ENCODE measurements at regions not wholly inside any gene's neighbourhood (a gene's known extent, or its start where the extent isn't known, plus 50 kb on each side); places are given as distances from the start of the nearest gene placed in this dataset.
"Not testable (repeated sequence)": the region's sequence is repeated elsewhere in the genome, so short reads cannot be mapped to it uniquely, and the experiment has no call there.

DNA sequence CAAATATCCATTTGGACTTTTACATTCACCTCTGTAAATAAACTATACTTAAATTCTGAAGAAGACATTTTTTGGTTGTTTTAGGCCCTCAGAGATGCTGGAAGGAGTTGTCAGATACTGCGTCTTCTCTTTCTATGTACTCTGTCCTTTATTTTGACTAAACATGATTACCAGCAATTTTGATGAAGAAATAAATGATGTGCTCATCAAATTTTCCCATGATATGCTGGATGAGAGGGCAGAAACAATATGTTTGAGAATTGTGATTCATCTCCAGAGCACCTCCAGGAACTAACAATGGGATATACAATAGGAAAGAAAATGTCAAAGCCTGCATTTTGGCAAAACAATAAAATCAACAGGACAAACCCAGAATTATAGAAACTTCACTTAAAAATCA is 481.6 kb upstream of the HS3ST5 start:
- no peak for TF ChIP-seq Cebpa-rat (IDR thresholded peaks at IDR 0.05)
- Histone ChIP-seq H3K4me1 (no peaks in the 10 kb centered on the region), H3K27me3 (no peaks in the 10 kb centered on the region), H3K9me3 (no peaks in the 10 kb centered on the region), H3K4me3 (no peak overlapping the region), H3K36me3 (no peaks in the 10 kb centered on the region), H3K27ac (no peak overlapping the region), H3K4me2 (no peak overlapping the region), H4K20me1 (no peaks in the 10 kb centered on the region), H3K9ac (no peak overlapping the region)

DNA sequence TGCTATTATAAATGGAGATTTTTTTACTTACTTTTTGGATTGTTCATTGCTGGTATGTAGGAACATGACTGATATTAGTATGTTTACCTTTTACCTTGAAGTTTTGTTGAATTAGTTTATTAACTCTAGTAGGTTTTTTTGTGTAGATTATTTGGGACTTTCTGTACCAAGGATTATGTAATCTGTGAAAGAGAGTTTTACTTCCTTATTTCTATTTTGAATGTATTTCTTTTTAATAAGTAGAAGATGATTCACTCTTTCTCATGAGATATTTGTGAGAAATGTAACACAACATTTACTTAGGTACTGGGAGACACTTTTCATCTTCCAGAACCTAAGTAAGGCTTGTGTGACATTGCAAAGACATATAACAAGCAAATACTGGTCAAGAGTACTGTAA is 473.9 kb upstream of the HS3ST5 start:
- Histone ChIP-seq H3K4me1 (no peaks in the 10 kb centered on the region), H3K9ac (no peak overlapping the region), H3K4me2 (no peak overlapping the region), H4K20me1 (no peaks in the 10 kb centered on the region), H3K27ac (no peak overlapping the region), H3K9me3 (no peaks in the 10 kb centered on the region), H3K27me3 (no peaks in the 10 kb centered on the region), H3K4me3 (no peak overlapping the region), H3K36me3 (no peaks in the 10 kb centered on the region)
- TF ChIP-seq Cebpa-rat (IDR thresholded peaks at IDR 0.05) = no peak

DNA sequence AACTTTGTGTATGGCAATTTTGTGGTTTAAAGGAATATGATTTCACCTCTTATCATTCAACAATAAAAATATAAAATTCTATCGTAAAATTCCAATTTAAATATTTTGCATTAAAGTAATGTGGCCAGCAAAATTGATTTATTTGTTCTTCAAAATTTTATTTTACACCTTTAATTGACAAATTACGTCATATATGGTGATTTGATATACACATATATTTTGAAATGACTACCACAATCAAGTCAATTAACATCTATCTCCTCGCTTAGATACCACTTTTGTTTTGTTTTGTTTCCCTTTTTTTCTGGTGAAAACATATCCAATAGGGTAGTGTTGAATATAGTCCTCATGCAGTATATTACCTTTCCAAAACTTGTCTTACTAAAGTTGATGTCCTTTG is 467.6 kb upstream of the HS3ST5 start:
- H4K20me1 ChIP-seq = no peaks in the 10 kb centered on the region
- no peak overlapping the region for H3K27ac ChIP-seq
- H3K9ac ChIP-seq = no peak overlapping the region
- no peak overlapping the region for H3K4me2 ChIP-seq
- H3K9me3 ChIP-seq = peaks cover under 1% of the 10 kb centered on the region; the same call in 1 of the 2 replicates
- TF ChIP-seq Cebpa-rat (IDR thresholded peaks at IDR 0.05) = no peak
- H3K27me3 ChIP-seq = no peaks in the 10 kb centered on the region
- H3K4me3 ChIP-seq = no peak overlapping the region
- no peaks in the 10 kb centered on the region for H3K4me1 ChIP-seq
- no peaks in the 10 kb centered on the region for H3K36me3 ChIP-seq

DNA sequence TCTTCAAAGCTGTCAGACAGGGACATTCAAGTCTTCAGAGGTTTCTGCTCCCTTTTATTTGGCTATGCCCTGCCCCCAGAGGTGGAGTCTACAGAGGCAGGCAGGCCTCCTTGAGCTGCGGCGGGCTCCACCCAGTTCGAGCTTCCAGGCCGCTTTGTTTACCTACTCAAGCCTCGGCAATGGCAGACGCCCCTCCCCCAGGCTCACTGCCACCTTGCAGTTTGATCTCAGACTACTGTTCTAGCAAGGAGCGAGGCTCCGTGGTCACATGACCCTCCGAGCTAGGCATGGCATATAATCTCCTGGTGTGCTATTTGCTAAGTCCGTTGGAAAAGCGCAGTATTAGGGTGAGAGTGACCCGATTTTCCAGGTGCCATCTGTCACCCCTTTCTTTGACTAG is 462.6 kb upstream of the HS3ST5 start:
- not testable (repeated sequence) for H3K27me3 ChIP-seq, H3K27ac ChIP-seq, H3K9me3 ChIP-seq, H3K9ac ChIP-seq, H4K20me1 ChIP-seq, H3K36me3 ChIP-seq, H3K4me2 ChIP-seq, H3K4me3 ChIP-seq, H3K4me1 ChIP-seq

DNA sequence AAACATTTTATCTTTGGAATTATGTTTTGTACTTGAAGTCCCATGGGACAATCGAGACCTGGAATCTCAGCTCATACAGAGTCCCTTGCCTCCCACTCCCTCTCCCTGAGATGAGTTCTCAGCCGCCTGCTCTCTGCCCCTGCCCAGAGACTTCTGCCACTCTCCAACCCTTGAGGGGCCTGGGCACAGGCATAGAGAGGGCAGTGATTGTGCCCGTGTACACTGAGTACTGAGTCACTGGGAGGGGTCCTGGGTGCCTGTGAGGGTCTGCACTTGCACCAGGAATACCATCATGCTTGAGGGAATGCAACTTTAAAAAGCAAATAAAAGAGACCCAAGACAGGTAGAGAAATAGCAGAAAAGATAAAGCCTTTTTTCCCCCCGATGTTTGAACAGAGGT is 453.8 kb upstream of the HS3ST5 start:
- H3K4me1 ChIP-seq = no peaks in the 10 kb centered on the region
- no peak overlapping the region for H3K27ac ChIP-seq
- H3K9ac ChIP-seq = no peak overlapping the region
- no peaks in the 10 kb centered on the region for H4K20me1 ChIP-seq
- no peak overlapping the region for H3K4me3 ChIP-seq
- no peaks in the 10 kb centered on the region for H3K9me3 ChIP-seq
- no peak overlapping the region for H3K4me2 ChIP-seq
- no peaks in the 10 kb centered on the region for H3K36me3 ChIP-seq
- TF ChIP-seq Cebpa-rat (IDR thresholded peaks at IDR 0.05) = no peak
- H3K27me3 ChIP-seq = no peaks in the 10 kb centered on the region

DNA sequence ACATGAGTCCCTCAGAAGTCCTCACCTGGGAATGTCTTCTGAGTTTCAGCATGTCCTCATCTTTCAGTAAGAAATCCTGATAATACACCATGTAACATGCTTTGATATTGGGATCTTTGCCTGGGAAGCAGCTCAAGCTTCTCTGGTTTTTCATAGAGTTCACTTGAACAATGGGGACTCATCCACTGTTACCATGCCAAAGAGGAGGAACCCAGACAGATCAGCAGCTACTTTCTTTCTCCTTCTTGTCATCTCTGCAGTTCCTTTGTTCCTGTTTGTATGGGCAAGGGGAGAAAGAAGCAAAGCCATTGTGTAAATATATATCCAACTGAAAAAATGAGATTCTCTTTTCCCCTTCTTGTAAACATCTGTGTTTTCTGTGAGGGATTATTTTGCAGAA is 450.6 kb upstream of the HS3ST5 start:
- no peak overlapping the region for H3K4me2 ChIP-seq
- no peak overlapping the region for H3K9ac ChIP-seq
- H3K36me3 ChIP-seq = no peaks in the 10 kb centered on the region
- H3K9me3 ChIP-seq = no peaks in the 10 kb centered on the region
- no peak overlapping the region for H3K4me3 ChIP-seq
- H3K27me3 ChIP-seq = no peaks in the 10 kb centered on the region
- no peaks in the 10 kb centered on the region for H4K20me1 ChIP-seq
- H3K4me1 ChIP-seq = no peaks in the 10 kb centered on the region
- no peak overlapping the region for H3K27ac ChIP-seq
- no peak for TF ChIP-seq Cebpa-rat (IDR thresholded peaks at IDR 0.05)

DNA sequence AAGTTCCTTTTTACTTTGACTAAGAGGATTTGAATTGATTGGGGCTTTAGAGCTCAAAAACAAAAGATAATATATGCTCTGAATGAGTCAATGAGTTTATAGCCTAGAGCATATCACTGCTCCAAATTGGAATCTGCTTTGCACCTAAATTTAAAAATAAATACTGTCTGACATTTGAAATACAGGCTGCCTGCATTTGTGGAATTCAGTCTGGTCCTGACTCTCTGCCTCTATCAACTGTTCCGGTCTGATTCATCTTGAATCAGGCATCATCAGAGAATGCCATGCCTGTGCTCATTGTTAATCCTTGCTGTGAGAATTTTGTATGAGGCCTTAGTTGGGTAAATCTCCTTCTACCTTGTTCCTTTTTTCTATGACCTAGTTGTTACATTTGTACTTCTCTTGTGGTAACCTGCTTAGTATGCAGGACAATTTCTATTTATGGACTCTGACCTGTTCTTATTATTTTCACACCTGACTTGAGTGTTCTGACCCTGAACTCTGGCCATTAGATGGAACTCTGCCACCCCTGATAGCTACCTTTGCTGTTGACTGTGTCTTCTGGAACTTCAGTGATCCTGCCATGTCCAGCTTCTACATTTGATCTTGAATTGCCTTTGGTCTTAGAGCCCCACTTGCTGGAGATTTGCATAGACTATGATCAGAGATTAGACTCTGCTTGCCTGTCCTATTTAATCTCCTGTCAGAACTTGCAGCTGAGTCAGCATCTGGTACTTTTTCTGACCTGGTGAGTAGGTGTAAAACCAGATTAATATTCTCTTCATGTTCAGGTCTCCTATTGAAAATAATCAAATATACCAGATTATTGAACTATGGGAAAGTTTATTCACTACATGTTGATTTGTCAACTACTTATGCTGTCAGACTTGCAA is 442.7 kb upstream of the HS3ST5 start:
- no peak overlapping the region for H3K4me2 ChIP-seq
- H3K4me3 ChIP-seq = no peak overlapping the region
- no peaks in the 10 kb centered on the region for H3K9me3 ChIP-seq
- H4K20me1 ChIP-seq = no peaks in the 10 kb centered on the region
- H3K27me3 ChIP-seq = no peaks in the 10 kb centered on the region
- no peak overlapping the region for H3K9ac ChIP-seq
- no peaks in the 10 kb centered on the region for H3K4me1 ChIP-seq
- no peak for TF ChIP-seq Cebpa-rat (IDR thresholded peaks at IDR 0.05)
- no peaks in the 10 kb centered on the region for H3K36me3 ChIP-seq
- H3K27ac ChIP-seq = no peak overlapping the region

DNA sequence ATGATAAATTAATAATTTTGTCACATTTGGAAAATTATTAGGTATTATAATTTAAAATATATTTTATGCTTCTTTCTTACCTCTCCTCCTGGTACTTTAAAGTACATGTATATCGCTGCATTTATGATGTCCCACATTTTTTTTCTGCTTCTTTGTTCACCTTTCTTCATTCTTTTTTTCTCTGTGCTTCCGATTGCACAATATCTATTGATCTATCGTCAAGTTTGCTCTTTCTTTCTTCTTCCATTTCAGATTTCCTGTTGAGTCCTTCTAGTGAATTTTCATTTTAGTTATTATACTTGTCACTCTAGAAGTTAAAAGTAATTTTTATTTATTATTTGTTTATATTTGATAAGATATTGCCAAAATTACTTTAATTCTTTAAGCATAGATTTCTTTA is 441.0 kb upstream of the HS3ST5 start:
- no peak overlapping the region for H3K27ac ChIP-seq
- no peak overlapping the region for H3K4me3 ChIP-seq
- no peak; the same call in 1 of the 2 replicates for TF ChIP-seq Cebpa-rat (IDR thresholded peaks at IDR 0.05)
- H4K20me1 ChIP-seq = no peaks in the 10 kb centered on the region
- H3K9ac ChIP-seq = no peak overlapping the region
- no peaks in the 10 kb centered on the region for H3K9me3 ChIP-seq
- H3K4me1 ChIP-seq = no peaks in the 10 kb centered on the region
- no peaks in the 10 kb centered on the region for H3K27me3 ChIP-seq
- H3K36me3 ChIP-seq = no peaks in the 10 kb centered on the region
- H3K4me2 ChIP-seq = no peak overlapping the region

DNA sequence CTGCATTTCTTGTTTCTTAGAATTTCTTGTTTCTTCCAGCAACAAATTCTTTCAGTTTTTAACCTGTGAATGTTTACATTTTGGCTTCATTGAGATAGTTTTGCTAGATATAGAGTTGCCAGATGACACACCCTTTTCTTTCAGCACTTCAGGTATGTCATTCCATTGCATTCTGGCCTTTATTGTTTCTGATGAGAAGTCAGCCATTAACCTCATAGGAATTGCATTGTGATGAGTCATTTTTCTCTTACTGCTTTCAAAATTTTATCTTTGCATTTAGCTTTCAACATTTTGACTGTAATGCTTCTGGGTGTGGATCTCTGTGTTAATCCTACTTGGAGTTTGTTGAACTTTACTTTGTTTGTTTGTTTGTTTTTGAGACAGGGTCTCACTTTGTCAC is 440.3 kb upstream of the HS3ST5 start:
- H3K9ac ChIP-seq = no peak overlapping the region
- H3K27me3 ChIP-seq = no peaks in the 10 kb centered on the region
- no peak for TF ChIP-seq Cebpa-rat (IDR thresholded peaks at IDR 0.05)
- H3K27ac ChIP-seq = no peak overlapping the region
- no peaks in the 10 kb centered on the region for H3K4me1 ChIP-seq
- H3K36me3 ChIP-seq = no peaks in the 10 kb centered on the region
- no peak overlapping the region for H3K4me3 ChIP-seq
- no peak overlapping the region for H3K4me2 ChIP-seq
- no peaks in the 10 kb centered on the region for H3K9me3 ChIP-seq
- H4K20me1 ChIP-seq = no peaks in the 10 kb centered on the region

DNA sequence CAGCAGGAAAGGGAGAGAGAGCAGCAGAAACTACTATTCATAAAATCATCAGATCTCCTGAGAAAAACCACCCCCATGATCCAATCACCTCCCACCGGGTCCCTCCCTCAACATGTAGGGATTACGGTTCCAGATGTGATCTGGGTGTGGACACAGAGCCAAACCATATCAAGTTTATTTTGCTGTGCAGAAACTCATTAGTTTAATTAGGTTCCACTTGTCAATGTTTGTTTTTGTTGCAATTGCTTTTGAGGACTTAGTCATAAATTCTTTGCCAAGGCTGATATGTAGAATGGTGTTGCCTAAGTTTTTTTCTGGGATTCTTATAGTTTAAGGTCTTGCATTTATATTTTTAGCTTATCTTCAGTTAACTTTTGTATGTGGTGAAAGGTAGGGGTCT is 422.0 kb upstream of the HS3ST5 start:
- no peaks in the 10 kb centered on the region for H3K27me3 ChIP-seq
- H3K27ac ChIP-seq = no peak overlapping the region
- no peaks in the 10 kb centered on the region for H3K9me3 ChIP-seq
- no peak for TF ChIP-seq Cebpa-rat (IDR thresholded peaks at IDR 0.05)
- H3K4me3 ChIP-seq = no peak overlapping the region
- no peaks in the 10 kb centered on the region for H3K36me3 ChIP-seq
- H4K20me1 ChIP-seq = no peaks in the 10 kb centered on the region
- no peaks in the 10 kb centered on the region for H3K4me1 ChIP-seq
- no peak overlapping the region for H3K9ac ChIP-seq
- no peak overlapping the region for H3K4me2 ChIP-seq

DNA sequence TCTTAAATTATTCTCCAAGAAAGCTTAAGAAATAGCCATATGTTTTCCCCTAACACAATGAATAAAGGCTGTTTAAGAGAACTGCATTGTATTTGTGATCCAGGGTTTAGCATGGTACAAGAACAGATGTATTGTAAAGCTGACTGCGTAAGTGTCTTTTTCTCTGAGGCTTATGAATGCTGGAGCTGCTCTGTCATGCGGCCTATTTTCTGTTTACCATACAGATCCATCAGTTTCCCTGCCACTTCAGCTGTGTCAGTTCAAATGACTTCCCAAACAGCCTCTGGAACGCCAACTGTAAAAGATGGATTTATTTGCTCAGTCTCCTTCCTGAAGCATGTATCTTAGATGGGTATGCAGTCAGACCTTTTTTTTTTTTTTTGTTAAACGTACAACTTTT is 419.3 kb upstream of the HS3ST5 start:
- no peak overlapping the region for H3K27ac ChIP-seq
- H3K4me2 ChIP-seq = no peak overlapping the region
- H3K36me3 ChIP-seq = no peaks in the 10 kb centered on the region
- no peak for TF ChIP-seq Cebpa-rat (IDR thresholded peaks at IDR 0.05)
- H3K4me3 ChIP-seq = no peak overlapping the region
- no peak overlapping the region for H3K9ac ChIP-seq
- no peaks in the 10 kb centered on the region for H3K27me3 ChIP-seq
- no peaks in the 10 kb centered on the region for H3K9me3 ChIP-seq
- H4K20me1 ChIP-seq = no peaks in the 10 kb centered on the region
- H3K4me1 ChIP-seq = no peaks in the 10 kb centered on the region

Measured in BLaER1 (cell line).